ENCODE measurements at regions not wholly inside any gene's neighbourhood (a gene's known extent, or its start where the extent isn't known, plus 50 kb on each side); places are given as distances from the start of the nearest gene placed in this dataset.

DNA sequence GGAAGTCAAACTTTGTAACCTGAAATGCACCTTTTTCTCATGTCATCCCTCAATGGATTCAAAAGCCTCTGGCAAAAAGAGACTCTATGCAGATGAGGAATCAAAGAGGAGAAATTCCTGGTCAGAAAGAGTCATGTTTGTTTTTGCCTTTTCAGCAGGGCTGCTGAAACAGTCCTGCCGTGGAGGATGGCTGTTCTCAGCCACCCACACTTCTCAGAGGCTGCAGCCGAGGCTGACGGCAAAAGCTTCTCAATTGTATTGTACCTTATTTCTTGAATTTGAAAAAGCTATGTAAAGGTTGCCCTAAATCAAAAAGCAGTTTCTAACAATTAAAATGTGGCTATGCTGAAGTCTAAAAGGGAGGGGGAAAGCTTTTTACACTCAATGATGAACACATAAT lies 385.3 kb downstream of the KCTD12 start:
- DNase-seq, result no peak

DNA sequence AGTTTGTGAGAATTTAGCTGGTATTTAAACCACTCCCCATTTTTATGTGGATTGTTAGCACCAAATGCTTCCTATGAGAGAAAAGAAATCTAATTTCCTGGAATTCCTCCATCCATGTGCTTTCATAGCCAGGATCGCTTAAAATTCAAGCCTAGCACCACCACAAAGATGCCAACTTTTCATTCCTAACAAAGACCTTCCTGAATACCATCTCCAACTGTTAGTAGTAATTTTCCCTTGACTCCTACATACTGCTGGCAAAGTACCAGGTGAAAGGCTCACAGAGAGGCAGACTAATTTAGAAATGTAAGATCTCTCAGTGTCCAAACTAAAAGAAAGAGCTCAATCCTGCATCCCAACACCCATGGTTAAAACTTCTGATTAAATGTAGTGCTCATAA lies 386.3 kb downstream of the KCTD12 start:
- no peak for DNase-seq

DNA sequence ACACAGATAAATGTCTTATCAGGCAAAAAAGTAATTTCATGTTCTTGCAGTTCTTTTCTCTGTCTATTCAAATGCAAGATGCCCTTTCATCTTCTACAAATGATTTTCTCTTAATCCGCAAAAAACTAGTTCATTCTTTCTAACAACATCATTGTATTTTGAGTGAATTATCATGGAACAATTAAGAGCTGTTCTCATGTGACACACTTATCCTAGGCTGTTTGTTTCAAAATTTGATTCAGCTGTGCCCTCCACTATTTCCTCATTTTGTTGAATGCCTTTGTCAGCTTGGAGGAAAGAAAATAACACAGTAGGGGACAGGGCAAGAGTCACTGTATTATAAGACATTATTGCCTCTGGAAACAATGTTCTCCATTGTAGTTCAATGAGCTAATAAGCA lies 396.9 kb downstream of the KCTD12 start:
- no peak for DNase-seq

DNA sequence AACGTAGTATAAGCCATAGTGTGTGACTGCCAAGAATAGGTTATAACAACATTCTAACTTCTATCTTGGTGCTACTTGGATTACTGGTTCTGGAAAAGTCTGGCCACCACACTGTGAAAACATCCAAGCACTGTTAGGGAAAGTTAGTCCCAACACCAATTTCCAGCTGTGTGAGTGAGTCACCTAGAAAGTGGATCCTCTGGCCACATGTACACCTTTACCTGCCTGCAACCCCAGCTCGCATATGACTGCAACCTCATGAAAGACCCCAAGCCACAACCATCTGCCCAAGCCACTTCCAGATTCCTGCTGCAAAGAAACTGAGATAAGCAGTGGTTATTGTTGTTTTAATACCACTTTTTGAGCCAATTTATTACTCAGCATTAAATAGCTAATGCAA lies 404.5 kb downstream of the KCTD12 start:
- no peak for DNase-seq

DNA sequence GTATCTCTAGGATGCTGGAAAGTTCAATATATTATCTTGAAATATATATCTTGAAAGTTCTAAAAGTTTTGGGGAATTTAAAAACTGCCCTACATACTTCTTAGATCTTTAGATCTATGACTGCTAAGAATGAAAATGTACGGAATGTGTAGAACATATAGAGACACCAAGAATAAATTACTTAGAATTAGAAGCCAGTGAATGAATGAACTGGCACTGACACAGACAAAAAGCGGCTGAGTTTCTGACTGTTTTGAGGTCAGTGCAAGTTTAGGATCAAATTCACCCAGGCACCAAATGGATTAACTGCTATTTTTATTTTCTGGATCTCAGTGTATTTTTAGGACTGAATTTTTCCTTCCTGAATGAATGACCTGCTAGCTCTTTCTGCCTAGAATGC lies 411.2 kb downstream of the KCTD12 start:
- DNase-seq, result no peak

DNA sequence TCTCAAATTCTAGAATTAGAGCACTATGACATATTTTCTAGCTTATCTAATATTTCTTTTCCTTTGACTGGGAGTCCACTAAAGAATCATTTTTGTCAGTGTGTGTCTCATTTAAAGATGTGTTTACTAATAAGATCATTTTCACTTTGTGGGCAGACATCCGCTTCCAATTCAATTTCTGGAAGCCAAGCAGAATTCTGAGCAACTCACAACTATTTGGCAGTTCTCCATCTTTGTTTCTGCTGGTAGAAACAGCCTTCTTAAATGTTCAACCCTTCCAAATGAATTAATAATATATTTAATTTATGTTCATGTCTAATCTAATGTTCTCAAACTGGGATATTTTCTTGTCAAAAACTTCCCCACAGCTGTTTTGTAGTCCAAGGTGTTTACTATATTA lies 411.8 kb downstream of the KCTD12 start:
- no peak for DNase-seq

DNA sequence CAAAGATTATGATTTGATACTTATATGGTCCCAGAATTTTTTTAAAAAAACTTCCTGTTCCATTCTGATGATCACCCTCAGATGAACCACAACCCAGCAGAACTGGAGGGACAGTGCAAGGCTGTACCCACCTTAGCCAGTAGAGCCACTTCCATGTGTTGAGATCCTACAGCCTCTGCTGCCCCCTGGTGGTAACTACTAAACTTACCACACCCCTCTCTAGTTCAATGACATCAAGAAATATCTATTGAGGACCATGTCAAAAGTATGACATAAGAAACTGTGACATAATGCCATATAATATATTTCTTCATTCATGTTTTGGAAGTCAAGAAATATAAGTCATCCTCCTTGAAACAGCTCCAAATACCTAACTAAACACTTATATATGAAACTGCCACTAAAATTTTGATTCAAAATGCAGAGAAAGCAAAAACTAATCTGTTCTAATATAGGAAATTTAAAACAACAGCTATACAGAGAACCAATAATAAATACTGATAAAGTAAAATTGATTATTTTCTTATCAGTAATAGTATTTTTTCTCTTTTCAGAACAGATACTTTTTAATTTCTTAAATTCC lies 412.6 kb downstream of the KCTD12 start:
- DNase-seq, result peak; percentile 78

DNA sequence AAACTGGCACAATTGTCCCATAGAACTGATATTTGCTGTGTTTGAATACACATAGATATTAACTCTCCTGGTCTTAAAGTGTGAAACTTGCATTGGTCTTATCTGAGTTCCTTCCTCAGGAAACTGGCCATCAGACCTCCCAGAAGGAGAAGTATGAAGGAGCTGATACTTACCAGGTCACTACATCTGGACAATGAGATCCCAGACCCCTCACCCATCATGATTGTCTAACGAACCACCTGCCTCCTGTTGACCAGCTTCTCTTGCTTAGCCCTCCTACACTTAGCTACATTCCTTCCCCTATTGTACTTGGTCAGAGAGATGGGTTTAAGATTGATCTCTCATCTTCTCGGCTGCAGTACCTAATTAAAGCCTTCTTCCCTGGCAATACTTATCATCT lies 413.3 kb downstream of the KCTD12 start:
- DNase-seq, result no peak

DNA sequence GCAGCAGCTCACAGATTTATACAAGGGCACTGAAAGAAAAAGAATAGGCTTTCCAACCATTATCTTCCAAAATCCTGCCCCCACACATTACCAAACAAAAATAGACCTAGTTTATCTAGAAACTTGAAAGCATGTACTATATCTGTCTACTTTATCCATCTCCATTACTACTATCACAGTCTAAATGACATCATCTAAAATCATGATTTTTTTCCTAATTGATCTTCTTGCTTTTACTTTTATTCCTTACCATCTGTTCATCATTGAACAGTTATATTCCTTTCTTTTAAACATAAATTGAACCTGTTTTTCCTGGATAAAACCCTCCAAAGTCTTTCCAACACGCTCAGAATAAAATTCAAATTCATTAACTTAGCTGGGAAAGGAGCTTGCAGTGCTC lies 414.7 kb downstream of the KCTD12 start:
- no peak for DNase-seq

DNA sequence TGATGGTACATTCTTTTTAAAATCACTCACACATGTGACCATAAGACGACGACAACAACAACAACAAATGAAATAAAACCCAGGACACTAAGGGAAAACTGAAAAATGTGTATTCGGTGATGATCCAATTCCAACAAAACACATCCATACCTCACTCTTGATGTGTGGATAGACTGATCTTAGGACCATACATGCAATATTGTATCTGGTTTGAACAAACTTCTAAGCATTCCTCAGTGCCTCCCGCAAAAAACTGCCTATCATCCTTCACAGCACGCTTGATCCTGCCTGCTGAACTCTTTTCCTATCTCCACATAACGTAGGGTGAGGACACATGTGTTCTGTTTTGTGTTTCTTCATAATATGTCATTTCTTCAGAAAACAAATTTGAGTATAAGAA lies 415.2 kb downstream of the KCTD12 start:
- no peak for DNase-seq

DNA sequence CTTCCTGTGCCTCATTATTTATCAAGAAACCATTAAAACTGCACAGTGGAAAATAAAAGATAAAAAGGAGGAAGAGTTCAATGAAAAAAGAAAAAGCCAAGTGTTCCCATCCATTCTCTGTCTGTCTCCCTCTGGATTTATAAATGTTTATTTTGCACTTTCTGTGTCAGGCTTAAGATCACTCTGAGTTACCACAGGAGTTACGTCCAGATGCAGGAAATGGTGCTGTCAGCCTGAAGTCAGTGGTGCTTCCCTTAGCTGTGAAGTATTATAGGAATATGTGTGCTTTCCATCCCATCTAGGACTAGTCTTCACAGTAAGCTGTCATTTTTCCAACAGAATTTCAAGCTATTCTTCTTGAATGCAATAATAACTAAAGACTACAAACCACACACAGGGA lies 420.2 kb downstream of the KCTD12 start:
- no peak for DNase-seq

DNA sequence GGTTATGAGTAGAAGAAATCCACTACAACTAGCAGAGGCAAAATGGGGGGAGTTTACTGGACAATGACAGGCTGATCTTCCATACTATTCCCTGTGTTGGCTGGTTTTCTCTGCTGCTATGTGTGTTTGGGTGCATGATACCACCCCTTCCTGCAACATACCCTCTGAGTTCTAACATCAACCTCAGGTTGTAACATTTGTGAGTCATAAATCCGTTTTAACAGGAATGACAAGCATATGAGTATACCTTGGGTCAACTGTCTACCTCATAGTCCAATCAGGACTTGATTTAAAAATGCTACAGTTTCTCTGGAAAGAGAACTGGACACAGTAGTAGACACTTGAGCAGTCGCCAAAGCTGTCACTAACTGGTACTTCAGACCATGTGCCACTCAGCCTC lies 422.9 kb downstream of the KCTD12 start:
- no peak for DNase-seq

DNA sequence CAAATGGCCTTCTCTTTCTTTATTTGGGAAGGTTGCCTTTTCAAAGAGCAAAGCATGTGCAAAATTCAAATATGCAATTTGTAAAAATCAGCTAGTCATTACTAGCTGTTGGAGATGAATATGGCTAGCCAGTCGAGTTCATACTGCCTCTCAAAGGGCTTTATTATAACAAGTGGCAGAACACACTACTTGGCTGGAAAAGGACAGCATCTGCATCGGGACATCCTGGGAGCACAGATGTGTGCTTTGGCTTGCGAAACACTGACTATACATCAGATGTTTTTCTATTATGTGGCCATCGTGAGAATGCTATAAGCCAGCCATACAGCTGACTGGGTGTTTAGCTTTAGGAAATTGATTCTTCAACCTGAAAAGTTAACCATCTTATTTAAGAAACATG lies 424.2 kb downstream of the KCTD12 start:
- DNase-seq, result no peak

DNA sequence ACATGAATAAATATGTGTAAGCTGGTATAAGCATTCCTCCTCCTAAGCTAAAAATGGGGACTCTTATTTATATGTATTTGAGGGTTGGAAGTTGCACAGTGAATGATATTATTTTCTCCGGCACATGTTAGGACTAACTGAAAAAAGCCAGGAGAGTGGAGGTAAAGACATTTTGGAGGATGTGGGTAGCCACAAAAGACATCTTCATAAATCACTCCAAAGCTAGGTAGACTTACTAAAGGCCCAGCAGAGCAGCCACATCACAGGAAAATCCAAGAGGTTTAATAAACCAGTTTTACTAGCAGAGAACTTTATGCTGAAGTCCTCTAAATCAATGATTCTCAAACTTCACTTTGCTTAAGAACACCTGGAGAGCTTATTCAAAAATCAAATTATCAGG lies 424.7 kb downstream of the KCTD12 start:
- no peak for DNase-seq

DNA sequence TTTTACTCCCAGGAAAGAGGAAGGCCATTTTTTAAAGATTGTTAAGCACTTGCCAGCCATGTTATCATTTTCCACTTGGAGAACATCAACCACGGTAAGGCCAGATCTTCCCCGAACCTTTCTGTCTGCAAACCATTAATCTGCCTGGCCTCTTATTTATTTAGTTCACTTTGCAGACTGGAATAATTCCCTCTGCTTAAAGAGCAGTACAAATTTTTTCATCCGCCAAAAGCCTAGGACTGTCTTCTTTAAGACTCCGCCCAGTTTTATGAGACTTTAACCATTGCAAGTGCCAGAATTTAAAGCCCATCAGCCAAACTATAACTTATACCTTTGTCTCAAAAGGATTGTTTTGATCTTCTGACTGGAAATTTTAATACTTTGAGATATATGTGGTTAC lies 426.3 kb downstream of the KCTD12 start:
- no peak for DNase-seq

DNA sequence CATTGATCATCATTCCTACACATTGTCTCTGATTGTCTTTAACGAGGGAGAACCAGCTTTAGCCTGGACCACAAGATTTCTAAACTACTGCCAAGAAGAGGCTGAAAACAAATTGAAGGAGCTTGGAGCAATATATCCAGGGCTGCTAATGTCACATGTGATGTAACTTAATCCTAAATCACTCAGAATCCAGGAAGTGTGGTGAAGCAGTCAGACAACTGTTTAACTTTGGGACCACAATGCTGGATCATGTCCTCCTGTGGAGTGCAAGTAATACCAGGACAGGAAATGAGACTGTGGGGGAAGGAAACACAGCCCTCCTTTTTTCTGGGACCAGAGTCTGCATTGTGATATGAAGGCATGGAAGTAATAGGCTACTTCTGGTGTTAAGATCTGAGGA lies 430.2 kb downstream of the KCTD12 start:
- DNase-seq, result no peak

DNA sequence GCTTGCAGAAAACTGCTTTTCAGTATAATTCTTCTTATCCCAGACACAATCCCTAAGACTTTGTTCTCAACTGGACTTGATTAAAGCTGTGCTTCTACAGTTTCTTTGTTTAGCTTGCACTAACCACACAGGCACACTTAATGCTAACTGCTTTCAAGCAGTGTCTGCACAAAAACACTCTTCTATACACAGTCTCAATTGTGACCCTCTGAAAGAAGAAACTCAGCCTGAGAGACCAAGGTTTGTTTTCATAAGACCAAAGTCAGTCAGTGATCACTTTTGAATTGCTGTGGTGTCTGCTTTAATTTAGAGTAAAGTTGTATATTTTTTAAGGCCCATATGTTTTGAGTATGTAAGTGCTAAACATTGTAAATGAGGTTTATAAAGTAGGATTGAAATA lies 431.2 kb downstream of the KCTD12 start:
- no peak for DNase-seq

DNA sequence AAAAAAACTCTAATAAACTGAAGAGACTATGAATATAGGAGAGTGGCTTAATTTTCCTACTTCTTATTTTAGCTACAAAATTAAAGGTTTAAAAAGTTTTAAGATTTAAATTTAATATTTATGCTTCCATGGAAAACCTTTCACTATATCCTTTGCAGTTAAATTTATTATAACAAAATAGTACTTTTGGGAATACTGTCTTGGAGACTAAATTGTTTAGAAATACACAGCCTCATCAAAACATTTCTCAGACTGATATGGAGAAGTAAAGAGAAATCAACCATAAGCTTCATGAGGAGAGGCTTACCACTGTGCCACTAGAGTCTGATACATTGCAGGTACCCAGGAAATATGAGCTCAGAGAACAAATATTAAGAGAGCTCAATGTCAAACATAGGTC lies 436.5 kb downstream of the KCTD12 start:
- no peak for DNase-seq

DNA sequence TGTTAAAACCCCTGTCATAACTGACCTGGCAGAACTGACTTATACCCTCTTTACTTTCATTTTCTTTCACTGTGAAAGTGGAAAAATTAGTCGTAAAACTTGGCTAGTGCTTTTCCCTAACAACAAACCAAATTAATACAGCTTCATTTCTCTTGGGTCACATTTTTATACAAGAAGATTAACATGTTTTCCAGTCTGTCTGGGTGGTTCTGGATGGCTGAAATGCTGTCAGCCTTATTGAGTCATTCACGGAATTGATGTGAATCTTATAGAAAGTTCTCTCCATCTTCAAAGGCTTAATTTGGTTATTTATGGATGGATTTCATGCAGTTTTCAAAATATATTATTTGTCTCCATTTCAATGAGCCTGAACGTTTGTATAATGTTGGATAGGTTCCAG lies 440.0 kb downstream of the KCTD12 start:
- no peak for DNase-seq

DNA sequence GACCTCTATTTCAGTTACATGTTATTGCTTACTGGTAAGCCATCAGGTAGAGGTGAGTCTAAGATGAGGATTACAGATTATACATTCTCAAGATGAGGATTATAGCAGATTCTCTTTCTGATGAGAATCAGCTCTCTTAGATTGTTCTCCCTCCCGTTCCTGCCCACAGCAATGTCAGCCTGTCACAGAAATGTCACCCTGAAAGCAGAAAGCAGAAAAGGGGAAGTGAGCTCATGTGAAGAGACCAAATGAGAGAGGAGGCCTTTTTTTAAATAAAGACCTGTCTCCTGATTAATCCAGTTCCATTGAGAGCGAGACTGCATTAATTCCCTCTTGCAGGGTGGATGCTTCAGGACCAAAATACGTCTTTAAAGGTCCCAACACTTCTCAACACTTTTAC lies 445.6 kb downstream of the KCTD12 start:
- no peak for DNase-seq

DNA sequence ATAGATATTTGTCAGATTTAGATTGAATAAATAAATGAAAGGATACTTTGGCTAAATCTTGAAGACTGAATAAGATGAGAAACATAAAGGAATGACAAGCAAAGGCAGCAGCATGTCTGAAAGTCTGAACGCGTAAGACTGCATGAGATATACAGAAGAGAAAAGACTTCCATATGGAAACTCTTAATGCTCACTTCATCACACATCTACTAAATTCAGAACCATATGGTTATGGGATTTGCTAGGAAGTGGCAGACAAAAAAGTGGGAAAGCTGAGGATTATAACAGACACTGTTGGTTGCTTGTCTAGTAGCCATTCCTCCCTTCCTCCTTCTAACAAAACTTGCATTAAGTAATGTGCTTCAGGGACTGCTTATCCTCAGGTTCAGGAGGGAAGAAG lies 446.7 kb downstream of the KCTD12 start:
- DNase-seq, result no peak

DNA sequence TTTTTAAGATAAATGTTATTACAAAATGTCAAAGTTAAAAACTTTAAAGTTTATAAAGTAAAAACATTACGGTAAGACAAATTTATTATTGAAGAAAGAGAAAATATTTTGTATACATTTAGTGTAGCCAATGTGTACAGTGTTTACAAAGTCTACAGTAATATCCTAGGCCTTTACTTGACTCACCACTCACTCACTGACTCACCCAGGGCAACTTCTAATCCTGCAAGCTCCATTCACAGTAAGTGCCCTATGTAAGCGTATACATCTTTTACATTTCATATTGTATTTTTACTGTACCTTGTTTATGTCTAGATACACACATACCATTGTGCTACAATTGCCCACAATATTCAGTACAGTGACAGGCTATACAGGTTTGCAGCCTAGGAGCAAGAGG lies 448.2 kb downstream of the KCTD12 start:
- DNase-seq, result no peak

DNA sequence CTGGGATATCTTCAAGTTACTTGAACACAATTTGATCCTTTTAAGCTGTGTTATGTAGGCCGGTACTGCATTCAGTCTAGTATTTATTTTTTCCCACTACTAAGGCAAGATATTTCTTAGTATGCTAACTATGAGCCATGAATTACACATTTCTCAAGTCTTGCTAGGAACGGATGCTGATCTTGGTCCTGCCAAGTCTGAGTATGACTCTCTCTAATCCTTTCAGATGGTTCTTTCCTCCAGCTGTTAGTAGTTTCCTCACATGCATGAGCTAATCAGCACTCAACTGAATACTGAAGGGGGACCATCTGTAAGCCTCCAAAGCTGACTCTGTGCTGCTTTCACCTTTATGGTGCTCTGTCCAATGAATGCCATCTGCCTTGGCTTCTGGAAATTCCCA lies 460.3 kb downstream of the KCTD12 start:
- DNase-seq, result no peak

DNA sequence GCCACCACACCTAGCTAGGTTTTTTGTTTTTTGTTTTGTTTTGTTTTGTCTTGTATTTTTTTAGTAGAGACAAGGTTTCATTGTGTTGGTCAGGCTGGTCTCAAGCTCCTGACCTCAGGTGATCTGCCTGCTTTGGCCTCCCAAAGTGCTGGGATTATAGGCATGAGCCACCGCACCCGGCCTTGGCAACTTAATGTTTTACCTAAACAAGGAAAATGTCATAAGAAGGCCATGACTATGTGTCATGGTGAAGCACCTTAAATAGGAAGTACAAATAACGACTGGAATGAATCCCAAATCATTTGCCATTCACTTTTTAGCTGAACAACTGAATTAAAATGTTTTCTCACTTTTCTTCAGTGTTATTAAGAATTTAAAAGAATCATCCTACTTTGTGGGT lies 465.2 kb downstream of the KCTD12 start:
- no peak for DNase-seq

DNA sequence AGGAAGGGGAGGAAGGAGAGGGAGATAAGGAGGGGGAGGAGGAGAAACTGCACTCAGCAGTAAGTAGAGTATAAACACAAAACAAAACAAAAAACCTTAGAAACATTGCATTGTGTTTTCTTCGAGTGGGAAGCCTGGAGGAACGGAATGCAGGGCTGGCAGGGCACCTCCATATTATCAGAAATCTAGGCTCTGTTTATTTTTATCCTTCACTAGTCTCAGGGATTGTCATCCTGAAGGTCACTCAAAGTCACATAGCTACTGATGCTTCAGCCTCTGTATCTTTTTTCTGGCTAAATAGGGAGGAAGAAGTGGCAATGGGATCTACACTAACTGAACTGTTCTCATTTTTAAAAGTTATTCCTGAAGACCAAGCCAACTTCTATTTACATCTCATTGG lies 467.8 kb downstream of the KCTD12 start:
- DNase-seq, result no peak

DNA sequence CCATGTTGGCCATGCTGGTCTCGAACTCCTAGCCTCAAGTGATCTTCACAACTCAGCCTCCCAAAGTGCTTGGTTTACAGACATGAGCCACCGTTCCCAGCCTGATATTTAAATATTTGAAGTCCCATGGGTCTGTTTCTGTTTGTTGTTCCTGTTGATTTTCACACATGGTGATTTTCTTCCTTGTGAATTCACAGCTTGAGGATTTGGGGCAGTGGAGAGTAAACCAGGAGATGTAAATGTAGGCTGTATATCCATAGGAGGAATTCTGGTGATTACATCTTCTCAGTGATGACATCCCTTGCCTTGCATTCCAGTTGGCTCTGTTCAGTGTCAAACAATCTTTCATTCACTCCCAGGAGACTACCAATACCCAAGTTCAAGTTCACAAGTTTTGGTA lies 471.9 kb downstream of the KCTD12 start:
- DNase-seq, result no peak

All from stimulated activated CD4-positive, alpha-beta T cell treated with anti-CD3 and anti-CD28 coated beads, Interleukin-4, amount 100 ng/mL, for 24 hours (primary cell).